DND-41 (cell line): ENCODE measurements at regions not wholly inside any gene's neighbourhood (a gene's known extent, or its start where the extent isn't known, plus 50 kb on each side); places are given as distances from the start of the nearest gene placed in this dataset.

Experiments
- CTCF ChIP-seq: IDR thresholded peaks from 2 replicates; pipeline ENCODE4 v1.5.1; 2012; ENCODE audit warnings: borderline replicate concordance, low read length, moderate library complexity, mild to moderate bottlenecking; ENCODE audit not compliant: poor library complexity, severe bottlenecking; ENCODE audit errors: extremely low read depth
- EZH2 ChIP-seq: IDR thresholded peaks from 3 replicates; pipeline ENCODE4 v1.6.1; 2012; ENCODE audit warnings: borderline replicate concordance, low read depth, mild to moderate bottlenecking, moderate library complexity, low read length, inconsistent platforms; ENCODE audit not compliant: severe bottlenecking

GRCh38 chr10:65846541-65846940, 1079.3 kb upstream of the LRRTM3 start:
- no peak for TF ChIP-seq CTCF
- no peak for TF ChIP-seq EZH2
